ENCODE measurements at regions not wholly inside any gene's neighbourhood (a gene's known extent, or its start where the extent isn't known, plus 50 kb on each side); places are given as distances from the start of the nearest gene placed in this dataset.

DNA sequence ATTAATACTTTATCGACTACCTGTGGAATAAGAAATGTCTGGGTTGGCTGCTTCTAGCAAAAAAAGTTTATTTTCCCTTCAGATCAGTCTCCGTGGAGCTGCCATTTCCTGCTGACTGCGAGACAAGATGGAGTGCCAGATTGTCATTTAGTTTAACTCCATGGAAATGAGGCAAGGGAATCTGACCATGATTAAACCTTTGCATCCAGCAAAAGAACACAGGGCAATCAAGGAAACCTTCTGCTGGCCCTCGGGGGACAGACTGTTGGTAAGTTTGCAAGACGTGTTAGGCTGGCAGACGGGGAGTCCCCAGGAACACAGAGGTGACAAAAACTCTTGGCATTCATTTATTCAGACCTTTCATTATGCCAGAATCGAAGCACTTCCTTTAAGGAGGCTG is 52.2 kb upstream of the SPACA1 start:
- DNase-seq (ENCODE audit: low read depth in 2 of 3, low spot score in 2 of 3), result no peak

DNA sequence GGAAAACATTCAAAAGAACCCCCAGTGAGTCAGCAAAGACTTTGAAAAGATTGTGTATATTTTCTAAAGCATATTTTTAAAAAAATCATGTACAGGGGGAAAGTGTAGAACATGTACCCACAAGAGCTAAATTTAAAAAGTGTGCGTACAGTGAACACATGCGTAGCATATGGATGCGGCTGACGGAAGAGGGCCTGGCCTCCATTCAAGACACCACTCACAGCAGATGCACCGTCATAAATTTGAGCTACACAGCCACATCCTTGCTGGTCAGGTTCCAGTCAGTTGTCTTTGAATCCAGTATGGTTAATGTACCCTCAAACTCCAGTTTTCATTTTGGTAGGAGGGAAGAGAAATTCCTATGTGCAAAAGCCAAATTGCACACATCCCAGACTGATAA is 54.3 kb upstream of the SPACA1 start:
- DNase-seq (ENCODE audit: low read depth in 2 of 3, low spot score in 2 of 3), result no peak

DNA sequence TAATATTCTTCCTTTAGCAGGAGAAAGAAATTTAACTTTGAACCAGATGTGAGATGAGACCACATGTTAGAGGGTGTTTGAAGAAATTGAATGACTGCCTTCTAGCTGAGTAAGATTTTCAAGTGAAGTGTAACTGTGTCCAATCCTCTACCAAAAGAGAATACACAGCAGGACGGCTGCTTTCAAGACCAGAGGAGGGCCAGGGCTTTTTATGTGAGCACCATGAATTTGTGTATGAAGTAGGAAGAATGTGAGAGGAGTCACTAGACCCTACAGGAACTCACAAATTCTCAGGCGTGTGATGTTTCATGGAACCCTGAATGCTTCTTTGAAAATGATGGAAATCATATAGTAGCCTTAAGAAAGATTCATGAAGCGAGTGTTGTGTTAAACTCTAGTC is 56.8 kb upstream of the SPACA1 start:
- no peak for DNase-seq (ENCODE audit: low read depth in 2 of 3, low spot score in 2 of 3)

DNA sequence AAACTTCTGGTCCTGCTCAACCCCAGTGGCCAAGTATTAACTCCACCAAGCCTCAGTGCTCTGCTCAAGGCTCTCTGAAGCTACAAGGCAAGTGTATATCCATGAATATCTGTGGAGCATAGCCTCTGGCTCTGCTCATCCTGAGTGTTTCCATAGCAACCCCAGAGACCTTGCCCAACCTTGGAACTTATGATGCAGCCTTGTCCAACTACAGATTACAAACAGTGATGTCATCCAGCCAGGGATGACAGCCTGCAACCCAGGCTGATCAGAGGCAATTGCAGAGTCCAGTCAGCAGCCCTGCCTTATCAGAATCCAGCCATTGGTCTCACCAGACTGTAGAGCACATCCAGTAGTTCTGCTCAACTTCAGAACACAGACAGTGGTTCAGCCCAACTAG is 65.5 kb upstream of the SPACA1 start:
- no peak for DNase-seq (ENCODE audit: low read depth in 2 of 3, low spot score in 2 of 3)

DNA sequence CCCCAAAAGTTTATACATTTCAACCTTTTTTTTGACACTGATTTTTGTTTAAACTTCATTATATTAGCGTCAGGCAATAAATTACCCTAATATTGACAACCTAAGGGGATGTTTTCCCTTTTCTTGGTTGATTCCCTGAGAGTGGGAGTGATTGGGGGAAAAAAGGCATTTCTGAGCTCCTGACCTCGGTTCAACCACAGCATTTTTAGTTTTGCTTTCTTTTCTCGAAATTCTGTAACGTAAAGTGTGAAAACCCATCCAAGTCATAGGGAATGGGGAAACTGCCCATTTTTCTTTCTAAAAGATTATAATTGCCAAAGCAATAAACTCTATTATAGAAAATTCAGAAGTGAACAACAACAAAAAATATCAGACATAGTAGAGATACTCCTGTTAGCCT is 67.9 kb upstream of the SPACA1 start:
- DNase-seq (ENCODE audit: low read depth in 2 of 3, low spot score in 2 of 3), result no peak

DNA sequence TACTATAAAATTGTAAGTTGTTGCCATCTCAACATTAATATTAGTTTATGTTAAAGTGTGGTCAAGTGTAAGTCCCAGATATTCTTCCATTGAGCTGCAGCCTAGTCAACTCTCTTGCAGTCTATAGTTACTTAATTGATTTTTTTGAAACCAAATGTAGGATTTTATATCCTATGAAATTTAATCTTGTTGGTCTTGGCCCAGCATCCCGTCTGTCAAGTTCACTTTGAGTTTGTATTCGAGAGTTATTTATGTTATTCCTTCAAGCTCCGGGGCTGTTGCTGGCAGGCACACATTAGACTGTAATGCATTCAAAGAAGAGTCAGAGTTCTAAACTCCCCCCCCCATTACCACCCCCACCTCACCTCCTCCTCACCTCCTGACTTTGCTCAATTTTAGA is 71.0 kb upstream of the SPACA1 start:
- no peak for DNase-seq (ENCODE audit: low read depth in 2 of 3, low spot score in 2 of 3)

DNA sequence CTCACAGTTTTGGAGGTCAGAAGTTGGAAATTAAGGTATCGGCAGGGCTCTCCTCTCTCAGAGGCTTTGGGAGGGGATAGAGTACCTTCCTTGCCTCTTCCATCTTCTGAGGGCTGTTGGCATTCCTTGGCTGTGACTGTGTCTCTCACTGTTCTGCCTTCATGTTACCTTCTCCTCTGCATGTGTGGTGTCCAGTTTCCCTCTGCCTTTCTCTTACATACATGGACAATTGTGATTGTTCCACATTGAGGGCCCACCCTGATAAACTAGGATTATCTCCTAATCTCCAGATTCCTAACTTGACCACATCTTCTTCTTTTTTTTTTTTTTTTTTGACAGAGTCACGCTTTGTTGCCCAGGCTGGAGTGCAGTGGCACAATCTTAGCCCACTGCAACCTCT is 72.1 kb upstream of the SPACA1 start:
- DNase-seq (ENCODE audit: low read depth in 2 of 3, low spot score in 2 of 3), result no peak

DNA sequence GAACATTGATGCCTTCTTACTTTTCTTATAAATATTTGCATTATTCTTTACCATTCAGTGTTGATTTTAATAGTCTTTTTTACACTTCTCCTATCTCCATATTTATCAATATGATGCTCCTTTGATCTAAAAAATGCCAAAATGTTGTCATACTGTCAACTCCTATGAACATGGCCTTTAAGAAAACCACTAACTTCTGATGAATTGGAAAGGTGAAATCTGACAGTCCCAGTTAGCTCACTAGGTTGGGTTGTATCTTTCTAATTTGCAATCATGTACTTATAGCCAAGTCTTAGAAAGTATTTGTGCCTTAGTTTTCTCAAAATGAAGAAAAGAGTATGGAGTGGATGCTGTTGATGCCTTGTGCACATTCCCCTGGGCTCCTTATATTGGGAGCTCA is 75.4 kb upstream of the SPACA1 start:
- DNase-seq (ENCODE audit: low read depth in 2 of 3, low spot score in 2 of 3), result no peak

DNA sequence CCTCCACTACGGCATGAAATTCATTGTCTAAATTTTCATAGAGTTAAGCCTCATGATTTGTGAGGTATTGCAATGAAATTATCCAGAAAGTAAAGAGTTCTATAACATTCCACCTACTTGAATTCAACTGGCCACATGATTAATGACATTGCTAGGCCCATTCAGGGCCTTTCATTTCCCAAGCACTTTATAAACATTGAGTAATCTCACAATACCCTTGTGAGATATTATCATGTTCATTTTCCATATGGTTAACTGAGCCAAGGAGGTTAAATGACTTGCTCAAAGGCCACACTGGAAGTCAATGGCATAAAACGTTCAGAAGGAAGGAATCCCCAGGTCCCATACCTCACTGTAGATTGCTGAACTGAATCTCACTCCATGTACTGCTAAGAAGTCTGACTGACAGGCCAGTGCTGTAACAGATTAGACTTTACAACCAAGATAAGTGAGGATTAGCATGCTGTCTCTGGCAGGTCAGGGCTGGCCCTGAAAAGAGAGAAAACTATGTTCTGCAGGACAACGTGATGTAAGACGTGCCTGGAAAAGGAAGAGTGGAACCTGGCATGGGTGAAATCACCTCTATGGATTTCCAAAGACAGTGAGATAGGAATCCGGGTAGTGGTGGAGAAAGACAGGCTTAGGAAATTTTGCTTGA is 75.9 kb upstream of the SPACA1 start:
- DNase-seq (ENCODE audit: low read depth in 2 of 3, low spot score in 2 of 3), result no peak

DNA sequence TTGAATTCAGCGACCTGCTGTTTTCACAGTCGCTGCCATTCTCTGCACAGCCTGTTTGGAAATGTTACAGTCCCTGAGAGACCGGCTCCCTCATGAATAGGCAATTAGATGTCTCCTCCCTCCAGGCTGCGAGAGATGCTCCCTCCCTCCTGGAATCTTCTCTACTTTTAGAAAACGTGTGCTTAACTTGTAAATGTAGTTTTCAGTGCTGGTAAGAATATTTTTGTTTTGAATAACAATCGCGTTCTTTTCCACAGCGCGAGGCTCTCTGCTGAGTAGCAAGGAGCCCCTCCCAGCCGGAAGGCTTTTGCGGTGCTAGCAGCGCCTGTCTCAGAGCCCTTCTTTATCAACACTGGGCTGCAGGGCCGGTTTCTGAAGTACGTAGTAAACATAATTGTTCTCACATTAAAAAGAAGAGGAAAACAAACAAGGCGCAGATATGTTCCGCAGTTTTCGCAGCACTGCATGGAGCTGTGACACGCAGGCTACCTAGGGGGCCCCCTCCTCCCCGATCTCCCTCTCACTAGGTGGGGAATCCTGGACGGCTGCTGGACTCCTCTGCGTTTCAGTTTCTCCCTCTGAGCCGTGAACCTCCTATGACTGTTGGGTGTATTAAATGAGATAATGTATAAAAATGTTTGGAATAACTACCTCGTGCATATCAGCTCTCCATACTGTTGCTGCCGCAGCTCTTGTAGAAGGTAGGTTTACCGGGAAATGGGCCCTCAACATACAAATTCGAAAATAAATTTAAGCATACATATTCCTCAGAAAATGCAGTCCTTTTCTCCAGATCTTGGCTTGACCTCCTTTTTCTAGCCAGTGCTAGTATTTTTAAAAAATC is 79.0 kb upstream of the SPACA1 start:
- peak in 2 of 3 donors; percentile 1 to 19 for DNase-seq (ENCODE audit: low read depth in 2 of 3, low spot score in 2 of 3)

DNA sequence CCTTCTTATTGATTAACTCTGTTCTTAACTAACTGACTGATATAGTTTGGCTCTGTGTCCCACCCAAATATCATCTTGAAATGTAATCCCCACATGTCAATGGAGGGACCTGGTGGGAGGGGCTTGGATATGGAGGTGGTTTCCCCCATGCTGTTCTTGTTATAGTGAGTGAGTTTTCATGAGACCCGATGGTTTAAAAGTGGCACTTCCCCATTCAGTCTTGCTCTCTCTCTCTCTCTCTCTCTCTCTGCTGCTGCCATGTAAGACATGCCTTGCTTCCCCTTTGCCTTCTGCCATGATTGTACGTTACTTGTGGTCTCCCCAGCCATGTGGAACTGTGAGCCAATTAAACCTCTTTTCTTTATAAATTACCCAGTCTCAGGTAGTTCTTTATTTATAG is 81.8 kb upstream of the SPACA1 start:
- DNase-seq (ENCODE audit: low read depth in 2 of 3, low spot score in 2 of 3), result no peak

DNA sequence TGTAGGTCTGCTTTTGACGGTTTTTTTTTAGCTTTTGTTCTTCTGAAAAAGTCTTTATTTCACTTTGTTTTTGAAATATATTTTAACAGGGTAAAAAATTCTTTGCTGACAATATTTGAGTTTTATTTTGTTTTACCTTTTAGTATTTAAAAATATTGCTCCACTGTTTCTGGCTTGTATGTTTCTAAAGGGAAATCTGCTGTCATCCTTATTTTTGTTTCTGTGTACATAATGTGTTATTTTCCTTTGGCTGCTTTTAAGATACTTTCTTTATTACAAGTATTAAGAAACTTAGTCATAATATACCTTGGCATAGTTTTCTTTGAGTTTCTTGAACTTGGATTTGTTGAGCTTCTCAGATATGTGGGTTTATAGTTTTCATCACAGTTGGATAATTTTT is 88.6 kb upstream of the SPACA1 start:
- no peak for DNase-seq (ENCODE audit: low read depth in 2 of 3, low spot score in 2 of 3)

DNA sequence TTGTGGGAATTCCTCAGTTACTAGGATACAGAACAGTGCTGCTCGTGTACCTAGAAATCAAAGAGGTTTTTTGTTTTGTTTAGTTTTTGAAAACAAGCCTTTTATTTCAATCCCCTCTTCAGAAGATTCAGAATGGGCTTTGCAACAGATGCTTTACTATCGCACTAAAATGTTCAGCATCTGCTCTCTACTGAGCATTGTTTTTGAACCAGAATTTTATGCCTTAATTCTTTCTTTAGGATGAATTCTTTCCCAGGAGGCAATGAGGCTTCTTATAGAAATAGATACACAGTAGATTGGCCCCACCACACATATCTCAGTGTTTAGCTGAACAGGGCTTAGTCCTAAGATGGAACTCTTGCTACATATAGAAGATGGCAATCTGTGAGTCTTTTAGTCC is 95.9 kb upstream of the SPACA1 start:
- no peak for DNase-seq (ENCODE audit: low read depth in 2 of 3, low spot score in 2 of 3)

DNA sequence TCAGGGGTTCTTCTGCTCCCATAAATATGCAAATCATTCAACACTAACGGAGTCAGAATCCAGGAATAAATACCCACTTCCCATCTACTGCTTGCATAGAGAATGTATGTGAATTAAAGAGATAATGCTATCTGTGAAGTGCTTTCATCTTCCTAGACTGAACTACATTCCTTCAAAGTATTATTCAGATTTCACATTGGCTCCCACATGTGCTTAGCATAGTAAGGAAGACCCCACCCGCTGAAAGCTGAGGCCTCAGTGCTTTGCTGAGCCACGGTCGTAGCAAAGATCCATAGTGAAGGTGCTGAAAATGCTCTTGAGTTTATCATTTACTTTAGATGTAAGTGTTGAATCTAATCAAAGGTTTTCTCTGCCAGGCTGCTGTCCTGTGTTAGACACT is 97.0 kb upstream of the SPACA1 start:
- DNase-seq (ENCODE audit: low read depth in 2 of 3, low spot score in 2 of 3), result no peak

DNA sequence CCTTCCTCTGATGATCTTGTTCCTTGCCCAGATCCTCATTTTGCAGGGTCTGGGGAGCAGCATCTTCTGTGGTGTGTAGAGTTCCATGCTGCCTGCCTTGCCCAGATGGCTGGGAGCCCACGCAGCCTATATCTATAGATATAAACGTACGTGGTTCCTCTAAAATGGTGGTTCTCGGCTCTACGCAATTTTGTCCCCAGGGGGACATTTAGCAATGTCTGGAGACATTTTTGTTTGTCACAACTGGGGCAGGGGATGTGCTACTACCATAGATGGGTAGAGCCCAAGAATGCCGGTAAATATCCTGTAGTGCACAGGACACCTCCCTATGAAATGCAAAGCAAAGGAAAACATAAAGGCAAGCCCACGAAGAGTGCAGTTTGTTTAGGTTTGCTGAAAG is 98.4 kb upstream of the SPACA1 start:
- DNase-seq (ENCODE audit: low read depth in 2 of 3, low spot score in 2 of 3), result no peak

DNA sequence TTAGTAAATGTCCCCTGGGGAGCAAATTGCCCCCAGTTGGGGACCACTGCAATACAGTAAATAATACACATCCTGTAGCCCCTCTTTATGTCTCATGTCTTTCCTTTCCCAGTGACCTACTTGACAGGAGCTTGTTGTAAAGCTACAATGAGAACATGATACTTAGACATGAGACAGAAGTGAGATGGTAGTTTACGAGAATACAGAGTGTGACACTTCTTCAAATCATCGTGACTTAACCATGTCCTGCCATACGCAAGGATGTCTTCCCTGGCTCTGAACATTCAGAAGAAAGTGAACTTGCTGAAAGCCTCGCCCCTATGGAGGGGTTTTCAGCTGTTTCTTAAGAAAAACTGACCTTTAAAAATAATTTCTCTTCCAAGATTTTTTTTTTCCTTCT is 101.0 kb upstream of the SPACA1 start:
- no peak for DNase-seq (ENCODE audit: low read depth in 2 of 3, low spot score in 2 of 3)

DNA sequence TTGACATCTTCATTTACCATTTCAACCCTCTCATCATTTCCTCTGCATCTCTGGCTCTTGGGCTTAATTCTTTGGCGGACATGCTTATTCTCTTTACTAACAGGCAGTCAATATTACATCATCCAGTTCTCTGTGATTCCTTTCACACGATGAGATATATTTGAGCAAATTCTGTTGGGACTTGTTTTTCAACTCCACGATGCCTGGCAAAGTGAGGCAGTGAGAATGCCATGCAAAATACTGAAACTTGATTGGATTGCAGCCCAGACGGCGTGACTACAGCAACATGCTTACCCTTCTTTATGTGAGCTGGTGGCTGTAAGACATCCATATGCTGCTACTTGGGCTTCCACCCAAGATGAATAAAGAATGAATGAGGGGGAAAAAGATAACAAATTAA is 101.7 kb upstream of the SPACA1 start:
- DNase-seq (ENCODE audit: low read depth in 2 of 3, low spot score in 2 of 3), result no peak

DNA sequence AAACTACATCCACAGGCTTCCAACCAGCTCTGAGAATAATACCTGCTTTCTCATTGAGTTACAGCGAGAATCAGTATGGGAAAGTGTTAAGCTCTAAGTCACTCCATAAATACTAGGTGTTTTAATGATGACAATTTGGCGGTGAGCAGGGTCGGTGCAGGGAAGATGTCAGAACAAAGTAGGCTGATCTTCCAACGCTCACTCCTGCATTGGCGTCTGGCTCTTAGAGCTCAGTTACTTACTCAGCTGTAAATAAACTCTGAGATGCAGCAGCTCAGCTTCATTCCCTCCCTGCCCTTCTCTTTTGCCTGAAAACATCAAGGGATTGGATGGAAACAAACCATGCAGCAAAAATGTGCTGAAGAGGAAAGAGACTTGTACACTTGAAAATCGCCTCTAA is 102.5 kb upstream of the SPACA1 start:
- no peak for DNase-seq (ENCODE audit: low read depth in 2 of 3, low spot score in 2 of 3)

DNA sequence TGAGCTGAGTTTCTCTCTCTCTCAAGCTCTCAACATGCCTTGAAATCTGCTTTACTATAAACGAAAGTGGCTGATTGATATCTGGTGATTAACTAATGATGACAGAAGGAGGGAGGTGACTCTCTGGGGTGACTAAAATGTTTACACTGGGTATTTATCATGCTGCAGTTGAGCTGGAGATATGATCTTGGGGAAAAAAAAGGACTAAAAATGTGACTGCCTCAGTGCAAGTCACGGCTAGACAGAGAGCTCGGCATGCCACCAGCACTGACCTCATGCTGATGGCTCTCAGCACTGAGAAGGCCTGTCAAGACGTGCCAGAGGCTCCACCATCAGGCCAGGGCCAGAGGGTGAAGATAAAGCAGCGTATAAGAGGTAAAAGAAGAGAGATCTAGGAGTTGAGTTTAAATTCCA is 103.1 kb upstream of the SPACA1 start:
- DNase-seq (ENCODE audit: low read depth in 2 of 3, low spot score in 2 of 3), result no peak

DNA sequence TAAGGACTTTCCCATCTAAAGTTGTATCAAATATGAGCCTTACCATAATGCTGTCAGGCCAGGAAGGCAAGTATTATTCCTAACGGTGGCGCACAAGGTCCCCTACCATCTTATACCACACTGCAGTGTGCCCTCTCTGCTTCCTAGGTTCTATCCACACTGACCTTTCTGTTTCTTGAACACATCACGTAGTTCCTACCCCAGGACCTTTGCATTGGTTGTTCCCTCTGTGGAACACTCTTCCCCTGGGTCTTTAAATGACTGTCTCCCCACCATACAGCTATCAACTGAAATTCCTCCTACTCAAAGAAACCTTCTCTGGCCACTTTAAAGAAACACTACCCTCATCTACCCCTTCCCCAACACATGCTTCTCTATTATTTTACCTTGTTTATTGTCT is 104.5 kb upstream of the SPACA1 start:
- DNase-seq (ENCODE audit: low read depth in 2 of 3, low spot score in 2 of 3), result no peak

DNA sequence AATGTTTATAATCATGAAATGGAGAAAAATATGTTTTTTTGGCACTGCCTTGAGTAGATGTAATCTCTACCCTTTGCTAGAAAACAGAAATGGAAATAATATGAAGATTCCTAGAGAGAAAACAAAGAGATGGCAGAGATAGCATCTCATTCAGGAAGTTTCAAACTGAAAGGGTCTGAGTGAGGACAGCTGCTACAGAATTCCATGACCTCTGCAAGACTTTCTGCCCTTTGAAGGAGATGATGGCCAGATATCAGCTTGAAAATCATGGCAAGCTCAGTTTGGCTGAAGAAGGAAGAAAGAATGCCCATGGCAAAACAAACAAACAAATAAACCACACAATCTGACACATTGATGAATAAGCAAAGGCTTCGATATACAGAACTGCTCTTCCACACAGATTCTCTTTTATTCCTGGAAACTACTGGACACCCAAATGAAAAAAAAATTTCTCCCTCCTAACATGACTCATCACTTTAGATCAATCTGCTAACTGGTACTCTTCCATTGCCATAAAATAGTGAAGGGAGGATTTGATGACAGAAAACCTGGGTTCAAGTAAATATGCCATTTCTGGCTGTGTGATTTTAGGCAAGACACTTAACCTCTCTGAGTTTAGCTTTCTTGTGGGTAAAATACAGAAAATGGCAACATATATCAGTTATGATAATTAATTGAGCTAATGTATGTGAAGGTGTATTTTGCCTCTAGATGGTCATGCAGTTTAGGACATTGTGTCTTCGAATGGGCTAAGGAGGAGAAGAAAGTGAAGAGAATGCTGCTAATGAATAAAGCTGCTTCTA is 105.9 kb upstream of the SPACA1 start:
- no peak for DNase-seq (ENCODE audit: low read depth in 2 of 3, low spot score in 2 of 3)

DNA sequence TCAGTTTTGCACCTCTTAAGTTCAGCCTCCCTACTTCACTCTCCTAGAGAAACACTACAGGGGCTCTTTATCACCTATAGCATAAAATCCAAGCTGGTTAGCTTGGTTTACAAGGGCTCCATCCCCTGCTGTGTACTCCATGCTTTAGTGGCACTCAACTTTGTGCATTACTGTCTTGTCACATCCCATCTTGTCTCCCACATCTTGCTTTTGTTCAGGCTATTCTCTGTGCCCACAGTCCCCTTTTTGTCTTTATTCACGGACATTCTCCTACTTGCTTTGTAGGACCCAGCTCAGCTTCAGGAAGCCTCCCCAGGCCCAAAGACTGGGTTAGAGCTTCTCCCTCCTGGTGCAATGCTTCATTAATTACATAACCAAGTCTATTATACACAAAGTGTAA is 107.9 kb upstream of the SPACA1 start:
- DNase-seq (ENCODE audit: low read depth in 2 of 3, low spot score in 2 of 3), result no peak

Measured in hematopoietic multipotent progenitor cell (in vitro differentiated cells).